HG03520 (cell line): ENCODE measurements at regions not wholly inside any gene's neighbourhood (a gene's known extent, or its start where the extent isn't known, plus 50 kb on each side); places are given as distances from the start of the nearest gene placed in this dataset.
A peak's percentile ranks its signal among the peaks of the same experiment; 100 is the strongest.
"Not testable (repeated sequence)": the region's sequence is repeated elsewhere in the genome, so short reads cannot be mapped to it uniquely, and the experiment has no call there.

Experiments
- ATAC-seq: cut with Tn5 transposase; IDR thresholded peaks from one replicate; pipeline ENCODE4 v1.9.1; 2021; ENCODE audit warnings: mild to moderate bottlenecking, moderate library complexity; ENCODE audit not compliant: unreplicated experiment

DNA sequence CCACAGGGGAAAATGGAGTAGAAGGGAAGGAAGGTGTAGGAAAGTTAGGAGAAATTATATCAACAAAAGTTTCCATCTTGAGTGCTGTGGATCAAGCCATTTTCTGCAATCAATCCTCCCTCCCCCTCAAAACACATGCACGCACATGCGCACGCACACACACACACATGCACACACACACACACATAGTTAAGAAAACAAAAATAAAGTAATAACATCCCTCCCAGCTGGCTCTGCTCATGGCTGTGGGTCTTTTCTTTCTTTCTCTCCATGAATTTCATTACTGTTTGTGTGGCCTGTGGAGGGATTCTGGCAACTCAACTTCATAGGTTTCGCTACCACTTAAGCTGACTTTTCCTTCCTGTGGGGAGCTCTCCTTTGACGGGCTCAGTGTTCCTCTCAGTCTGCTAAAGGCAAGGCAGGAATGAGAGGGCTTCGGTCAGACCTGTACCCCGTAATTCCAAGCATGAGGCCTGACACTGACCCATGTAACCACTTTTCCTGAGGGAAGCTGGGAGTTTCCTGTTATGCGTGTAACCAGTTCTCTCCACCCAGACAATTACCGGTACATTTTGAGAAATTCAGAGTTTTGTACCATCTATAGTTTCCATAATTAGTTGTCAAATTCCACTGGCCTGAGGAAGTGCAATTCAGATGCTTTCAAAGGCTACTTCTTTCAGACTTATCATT lies 79.8 kb downstream of the ZNF92 start:
- no peak for ATAC-seq

DNA sequence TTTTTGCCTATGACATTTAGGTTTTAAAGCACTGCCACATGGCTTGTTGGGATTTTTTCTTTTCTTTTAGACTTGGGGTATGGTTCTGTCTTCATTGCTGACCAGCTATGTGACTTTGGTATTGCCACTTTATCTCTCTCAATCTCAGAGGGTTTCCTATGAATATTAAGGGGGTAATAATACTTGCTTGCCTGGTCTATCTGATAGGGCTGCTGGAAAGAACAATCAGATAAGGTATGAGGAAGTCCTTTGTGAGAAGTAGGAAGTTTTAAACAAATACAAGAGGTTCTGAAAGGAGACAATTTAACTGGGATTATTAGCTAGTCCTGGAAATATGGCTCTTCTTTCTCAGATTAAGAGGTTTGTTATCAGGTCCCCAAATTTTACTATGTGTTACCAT lies 80.8 kb downstream of the ZNF92 start:
- no peak for ATAC-seq

DNA sequence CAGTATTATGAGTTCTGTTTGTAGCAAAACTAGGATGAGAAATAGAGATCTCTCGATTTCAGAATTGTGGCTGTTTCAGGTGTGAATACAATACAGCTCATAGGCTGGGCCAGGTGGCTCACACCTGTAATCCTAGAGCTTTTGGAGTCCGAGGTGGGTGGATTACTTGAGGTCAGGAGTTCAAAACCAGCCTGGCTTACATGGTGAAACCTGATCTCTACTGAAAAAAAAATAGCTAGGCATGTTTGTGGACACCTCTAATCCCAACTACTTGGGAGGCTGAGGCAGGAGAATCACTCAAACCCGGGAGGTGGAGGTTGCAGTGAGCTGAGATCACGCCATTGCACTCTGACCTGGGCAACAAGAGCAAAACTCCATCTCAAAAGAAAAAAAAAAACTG lies 81.4 kb downstream of the ZNF92 start:
- not testable (repeated sequence) for ATAC-seq

DNA sequence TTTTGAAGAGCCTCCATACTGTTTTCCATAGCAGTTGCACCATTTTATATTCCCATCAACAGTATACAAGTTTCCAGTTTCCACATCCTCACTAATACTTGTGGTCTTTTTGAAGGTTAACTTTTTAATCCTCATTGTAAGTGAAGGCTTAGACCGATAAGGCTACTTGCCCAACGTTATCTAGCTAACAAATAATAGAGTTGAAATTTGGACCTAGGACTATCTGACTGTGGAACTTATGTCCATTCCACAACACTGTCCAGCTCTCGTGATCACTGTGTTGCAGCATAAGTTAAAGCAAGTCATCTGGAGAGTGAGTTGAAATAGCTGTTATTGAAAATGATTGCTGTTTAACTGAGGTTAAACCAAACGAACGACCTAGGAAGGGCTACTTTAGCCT lies 84.0 kb downstream of the ZNF92 start:
- ATAC-seq = no peak

DNA sequence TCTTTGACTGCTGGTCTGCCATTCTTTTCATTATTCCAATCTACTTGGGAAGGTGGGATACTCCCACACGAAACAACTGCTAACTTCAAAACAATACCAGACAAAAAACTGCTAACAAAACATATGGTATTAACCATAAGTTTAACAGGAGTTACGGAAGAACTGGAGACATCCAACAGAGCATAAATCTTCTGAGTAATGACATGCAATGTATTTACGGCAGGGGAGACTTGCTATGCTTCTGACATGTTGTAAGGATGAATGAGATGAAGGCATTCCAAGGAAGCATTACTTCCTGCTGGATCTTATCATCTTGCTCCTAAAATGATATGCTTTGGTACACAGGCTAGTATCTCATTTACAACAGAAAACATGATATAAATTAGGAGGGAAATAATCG lies 85.8 kb downstream of the ZNF92 start:
- no peak for ATAC-seq

DNA sequence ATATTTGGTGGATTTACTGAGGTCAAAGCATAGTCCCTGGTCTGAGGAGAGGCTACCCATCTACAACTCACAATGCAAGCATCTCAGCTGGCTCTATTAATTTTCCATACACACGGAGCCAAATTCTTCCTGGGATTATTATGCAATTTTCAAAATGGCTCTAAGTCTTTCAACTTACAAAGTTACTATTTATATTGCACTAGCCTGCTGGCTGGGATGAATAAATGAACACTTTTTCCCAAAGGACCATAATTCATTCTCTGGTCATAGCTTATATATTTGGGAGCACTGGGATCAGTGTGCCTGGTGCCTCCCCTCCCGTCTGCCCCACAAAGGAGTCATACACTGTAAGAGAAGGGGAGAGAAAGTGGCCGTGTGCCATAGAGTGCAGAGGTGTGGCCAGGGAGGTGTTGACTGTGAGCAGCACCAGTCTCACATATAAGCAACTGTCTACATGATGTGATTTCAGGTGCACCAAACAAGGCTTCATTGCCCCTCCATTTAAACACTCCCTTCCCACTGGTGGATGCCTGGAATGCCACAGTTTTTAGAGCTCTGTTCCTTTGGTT lies 88.6 kb downstream of the ZNF92 start:
- no peak for ATAC-seq

DNA sequence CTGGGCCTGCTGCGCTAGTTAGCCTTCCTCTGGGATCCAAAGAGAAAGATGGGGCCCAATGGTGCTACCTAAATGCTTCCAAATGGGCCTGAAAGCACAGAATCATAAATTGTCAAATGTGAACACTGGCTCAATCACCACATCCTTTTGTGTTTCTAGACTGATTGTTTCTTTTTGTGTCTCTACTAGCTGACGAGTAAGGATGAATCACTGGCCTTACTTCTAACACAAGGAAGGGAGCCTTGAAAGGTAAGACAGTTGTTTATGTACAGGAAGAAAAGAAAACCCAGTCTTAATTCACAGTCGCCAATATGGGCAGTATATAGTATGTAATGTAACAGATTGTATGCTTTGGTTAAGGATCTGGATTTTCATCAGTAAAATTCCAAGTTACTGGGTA lies 89.5 kb downstream of the ZNF92 start:
- ATAC-seq = no peak

DNA sequence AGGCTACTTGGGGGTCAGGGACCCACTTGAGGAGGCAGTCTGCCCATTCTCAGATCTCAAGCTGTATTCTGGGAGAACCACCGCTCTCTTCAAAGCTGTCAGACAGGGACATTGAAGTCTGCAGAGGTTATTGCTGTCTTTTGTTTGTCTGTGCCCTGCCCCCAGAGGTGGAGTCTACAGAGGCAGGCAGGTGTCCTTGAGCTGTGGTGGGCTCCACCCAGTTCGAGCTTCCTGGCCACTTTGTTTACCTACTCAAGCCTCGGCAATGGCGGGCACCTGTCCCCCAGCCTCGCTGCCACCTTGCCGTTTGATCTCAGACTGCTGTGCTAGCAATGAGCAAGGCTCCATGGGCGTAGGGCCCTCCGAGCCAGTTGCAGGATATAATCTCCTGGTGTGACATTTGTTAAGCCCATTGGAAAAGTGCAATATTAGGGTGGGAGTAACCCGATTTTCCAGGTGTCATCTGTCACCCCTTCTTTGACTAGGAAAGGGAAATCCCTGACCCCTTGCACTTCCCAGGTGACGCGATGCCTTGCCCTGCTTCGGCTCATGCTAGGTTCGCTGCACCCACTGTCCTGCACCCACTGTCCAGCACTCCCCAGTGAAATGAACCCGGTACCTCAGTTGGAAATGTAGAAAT lies 96.4 kb downstream of the ZNF92 start:
- not testable (repeated sequence) for ATAC-seq

DNA sequence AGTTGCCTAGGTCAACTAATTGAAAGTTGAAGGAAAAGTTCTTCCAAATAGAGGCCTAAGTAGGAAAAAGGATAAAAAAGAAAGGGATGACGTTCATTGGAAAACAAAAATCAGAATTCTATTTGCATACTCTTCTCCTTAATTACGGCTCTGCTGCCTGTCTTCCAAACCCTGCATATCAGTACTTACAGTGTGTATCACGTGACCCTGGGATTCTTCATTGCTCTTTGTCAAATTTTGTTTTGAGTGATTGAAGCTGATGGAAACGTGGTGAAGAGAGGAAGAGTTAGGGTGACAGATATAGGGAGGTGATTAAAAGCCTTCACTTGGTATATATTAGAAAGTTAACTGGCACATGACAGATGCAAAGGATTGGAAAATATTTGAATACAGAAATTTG lies 97.9 kb downstream of the ZNF92 start:
- ATAC-seq = no peak

DNA sequence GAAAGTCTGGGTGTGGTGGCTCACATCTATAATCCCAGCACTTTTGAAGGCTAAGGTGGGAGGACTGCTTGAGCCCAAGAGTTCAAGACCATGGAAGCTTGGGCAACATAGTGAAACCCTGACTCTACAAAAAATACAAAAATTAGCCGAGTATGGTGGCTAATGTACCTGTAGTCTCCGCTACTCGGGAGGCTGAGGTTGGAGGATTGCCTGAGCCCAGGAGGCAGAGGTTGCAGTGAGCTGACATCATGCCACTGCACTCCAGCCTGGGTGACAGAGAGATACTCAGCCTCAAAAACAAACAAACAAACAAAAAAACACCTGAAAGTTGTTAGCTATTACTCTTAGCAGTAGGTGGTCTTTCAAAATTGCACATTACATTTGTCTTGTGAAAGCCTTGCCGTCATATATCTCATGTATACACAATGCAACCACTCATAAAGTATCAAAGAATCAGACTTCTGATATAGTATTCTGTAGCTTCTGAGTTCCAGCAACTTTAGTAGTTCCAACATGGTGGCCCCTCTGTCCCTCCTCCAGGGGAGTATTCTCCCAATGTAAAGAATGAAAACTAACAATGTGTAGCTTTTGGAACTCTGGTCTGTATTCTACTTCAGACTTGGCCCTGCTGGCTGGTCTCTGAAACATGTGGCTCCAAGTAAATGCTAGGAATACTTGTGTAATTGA lies 101.5 kb downstream of the ZNF92 start:
- ATAC-seq = peak; percentile 13

DNA sequence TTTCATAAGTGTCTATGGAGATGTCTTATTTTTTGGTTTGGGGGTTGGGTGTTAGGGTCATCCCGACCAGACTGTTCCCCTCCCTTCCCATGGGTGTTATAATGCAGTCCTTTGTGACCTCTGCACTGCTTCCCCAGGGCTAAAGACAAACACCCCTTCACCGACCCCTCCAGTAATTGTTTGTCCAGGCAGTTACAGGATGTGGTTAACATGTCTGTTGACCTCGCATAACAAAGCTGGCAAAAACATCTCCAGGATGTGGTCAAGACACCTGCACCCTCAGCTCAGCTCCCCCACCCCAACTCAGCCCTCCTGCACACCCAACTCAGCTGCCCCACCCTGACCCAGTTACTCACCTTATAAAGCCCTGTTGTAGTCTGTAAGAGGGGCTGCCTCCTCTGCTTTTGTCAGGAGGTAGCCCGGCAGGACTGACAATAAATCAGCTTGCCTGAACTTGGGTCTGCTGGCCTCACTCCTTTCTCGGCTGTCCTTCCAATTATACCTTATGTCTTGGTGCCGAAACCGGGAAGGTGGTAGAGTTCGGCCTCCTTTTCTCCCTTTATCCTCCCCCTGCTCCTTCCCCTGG lies 102.2 kb downstream of the ZNF92 start:
- peak; percentile 77 for ATAC-seq

DNA sequence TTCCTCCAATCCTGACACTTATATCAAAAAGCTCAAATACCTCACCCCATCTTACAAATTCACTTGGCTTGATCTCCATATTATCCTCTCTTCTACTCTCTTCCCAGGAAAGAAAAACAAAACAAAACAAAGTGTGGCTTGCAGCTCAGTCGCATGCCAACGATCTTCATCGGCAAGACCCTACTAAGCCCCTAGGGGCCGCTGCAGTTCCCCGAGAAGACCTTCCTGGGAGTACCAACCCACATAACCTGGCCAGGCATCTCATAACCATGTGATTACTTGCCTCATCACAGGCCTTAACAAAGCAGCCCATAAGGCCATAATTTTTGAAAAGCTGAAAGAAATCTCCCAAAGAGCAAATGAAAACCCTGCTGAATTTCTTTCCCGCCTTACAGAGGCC lies 103.7 kb downstream of the ZNF92 start:
- no peak for ATAC-seq

DNA sequence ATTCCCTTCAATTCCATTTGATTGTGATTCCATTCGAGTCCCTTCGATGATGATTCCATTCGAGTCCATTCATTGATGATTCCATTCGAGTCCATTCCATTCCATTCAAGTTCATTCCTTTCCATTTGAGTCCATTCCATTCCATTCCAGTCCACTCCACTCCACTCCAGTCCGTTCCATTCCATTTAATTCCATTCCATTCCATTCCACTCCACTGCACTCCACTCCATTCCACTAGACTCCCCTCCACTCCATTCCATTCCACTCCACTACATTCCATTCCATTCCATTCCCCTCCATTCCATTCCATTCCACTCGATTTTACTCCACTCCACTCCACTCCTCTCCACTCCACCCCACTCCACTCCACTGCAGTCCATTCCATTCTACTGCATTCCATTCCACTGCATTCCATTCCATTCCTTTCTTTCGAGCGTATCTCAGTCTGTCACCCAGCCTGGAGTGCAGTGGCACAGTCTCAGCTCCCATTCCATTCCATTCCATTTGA lies 115.7 kb downstream of the ZNF92 start:
- ATAC-seq = no peak

DNA sequence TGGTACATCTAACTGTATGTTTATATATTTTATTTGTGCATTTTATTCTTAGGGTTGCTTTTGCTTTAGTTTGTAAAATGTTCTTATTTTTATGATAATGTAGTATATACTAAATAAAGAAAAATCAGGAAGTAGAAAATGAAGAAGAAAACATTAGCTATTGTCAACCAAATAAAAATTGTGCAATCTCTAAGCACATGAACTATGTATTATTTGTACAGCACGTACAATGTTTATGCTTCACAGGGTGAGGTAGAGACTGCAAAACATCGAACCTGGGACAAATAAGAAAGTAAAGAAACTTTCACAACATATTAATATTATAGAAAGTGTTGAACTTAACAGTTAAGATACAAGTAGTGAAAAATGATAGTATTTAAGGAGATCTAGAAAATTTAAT lies 123.0 kb downstream of the ZNF92 start:
- not testable (repeated sequence) for ATAC-seq

DNA sequence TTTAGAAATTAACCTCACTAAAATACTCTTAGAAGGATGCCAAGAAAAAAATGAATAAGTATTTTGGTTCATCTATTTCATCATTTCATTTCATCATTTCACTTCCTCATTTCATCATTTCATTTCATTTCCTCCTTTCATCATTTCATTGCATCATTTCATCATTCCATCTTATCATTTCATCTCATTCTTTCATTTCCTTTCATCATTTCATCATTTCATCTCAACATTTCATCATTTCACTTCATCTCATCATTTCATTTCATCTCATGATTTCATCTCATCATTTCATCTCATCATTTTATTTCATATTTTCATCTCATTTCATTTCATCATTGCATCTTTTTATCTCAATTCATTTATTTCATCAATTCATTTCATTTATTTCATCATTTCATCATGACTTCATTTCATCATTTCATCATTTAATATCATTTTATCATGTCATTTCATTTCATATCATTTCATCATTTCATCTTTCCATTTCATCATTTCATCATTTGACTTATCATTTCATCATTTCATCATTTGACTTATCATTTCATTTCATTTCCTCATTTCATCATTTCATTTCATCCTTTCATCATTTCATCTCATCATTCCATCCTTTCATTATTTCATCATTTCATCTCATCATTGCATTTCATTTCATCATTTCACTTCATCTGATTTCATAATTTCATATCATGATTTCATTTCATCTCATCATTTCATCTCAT lies 129.9 kb downstream of the ZNF92 start:
- no peak for ATAC-seq

DNA sequence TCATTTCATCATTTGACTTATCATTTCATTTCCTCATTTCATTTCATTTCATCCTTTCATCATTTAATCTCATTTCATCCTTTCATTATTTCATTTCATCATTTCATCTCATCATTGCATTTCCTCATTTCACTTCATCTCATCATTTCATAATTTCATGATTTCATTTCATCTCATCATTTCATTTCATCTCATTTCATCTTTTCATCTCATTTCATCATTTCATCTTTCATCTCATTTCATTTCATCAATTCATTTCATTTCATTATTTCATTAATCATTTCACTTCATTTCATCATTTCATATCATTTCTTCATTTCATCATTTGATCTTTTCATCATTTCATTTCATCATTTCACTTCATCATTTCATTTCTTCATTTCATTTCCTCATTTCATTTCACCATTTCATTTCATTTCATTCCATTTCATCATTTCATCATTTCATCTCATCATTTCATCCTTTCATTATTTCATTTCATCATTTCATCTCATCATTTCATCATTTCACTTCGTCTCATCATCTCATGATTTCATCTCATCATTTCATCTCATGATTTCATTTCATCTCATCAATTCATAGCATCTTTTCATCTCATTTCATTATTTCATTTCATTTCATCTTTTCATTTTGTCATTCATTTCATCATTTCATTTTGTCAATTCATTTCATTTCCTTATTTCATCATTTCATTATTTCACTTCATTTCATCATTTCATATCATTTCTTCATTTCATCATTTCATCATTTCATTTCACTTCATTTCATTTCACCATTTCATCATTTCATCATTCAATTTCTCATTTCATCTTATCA lies 131.1 kb downstream of the ZNF92 start:
- ATAC-seq = not testable (repeated sequence)

DNA sequence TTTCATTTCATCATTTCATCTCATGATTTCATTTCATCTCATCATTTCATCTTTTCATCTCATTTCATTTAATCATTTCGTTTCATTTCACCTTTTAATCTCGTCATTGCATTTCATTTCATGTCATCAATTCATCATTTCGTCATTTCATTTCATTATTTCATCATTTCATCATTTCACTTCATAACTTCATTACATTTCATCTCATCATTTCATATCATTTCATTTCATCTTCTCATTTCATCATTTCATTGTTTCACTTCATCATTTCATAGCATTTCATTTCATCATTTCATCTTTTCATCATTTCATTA lies 131.6 kb downstream of the ZNF92 start:
- not testable (repeated sequence) for ATAC-seq

DNA sequence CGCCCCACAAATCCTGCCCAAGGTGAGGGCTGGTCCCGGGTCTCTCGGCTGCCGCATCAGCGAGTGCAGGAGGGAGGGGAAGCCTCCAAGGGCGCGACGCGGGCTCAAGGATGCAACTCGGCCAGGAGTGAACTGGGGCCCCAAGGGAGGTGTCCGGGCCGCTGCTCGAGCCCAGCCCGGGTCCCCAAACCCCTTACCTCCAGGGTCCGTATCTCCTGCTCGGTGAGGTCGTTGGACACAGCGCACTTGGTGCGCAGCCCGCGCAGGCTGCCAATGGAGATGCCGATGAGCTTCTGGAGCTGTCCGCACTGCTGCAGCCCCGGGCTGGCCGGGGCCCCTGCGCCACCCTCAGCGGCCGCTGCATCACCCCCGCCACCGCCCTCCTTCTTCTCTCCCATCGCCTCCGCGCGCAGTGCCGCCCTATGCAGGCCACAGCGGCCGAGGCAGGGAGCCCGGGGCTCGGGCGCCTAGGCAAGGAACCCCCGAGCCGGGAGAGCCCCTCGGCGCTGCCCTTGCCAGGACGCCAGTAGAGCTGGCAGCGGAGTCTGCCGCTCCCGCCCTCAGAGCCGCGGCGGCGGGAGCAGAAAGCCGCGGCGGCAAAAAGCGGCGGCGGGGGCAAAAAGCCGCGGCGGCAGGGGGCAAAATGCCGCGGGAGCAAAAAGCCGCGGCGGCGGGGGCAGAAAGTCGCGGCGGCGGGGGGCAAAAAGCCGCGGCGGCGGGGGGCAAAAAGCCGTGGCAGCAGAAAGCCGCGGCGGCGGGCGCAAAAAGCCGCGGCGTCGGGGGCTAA lies 135.1 kb downstream of the ZNF92 start:
- ATAC-seq = not testable (repeated sequence)
